H9 (cell line): ENCODE measurements at regions not wholly inside any gene's neighbourhood (a gene's known extent, or its start where the extent isn't known, plus 50 kb on each side); places are given as distances from the start of the nearest gene placed in this dataset.

ENCODE experiments used
- DNase-seq: peaks from one replicate; pipeline ENCODE4 v3.0.0-alpha.2; 2017
- H2AFZ ChIP-seq: one replicate; pipeline ENCODE4 v1.6.1; 2013; ENCODE audit warnings: mild to moderate bottlenecking, low read length, control low read depth, moderate library complexity
- H2AK5ac ChIP-seq: 2 replicates; pipeline ENCODE4 v1.6.1; 2013; ENCODE audit warnings: low read length, control low read depth, mixed read lengths; ENCODE audit not compliant: insufficient read length
- H2BK120ac ChIP-seq: one replicate; pipeline ENCODE4 v1.6.1; 2013; ENCODE audit warnings: low read depth, mild to moderate bottlenecking, low read length, control low read depth, inconsistent platforms; ENCODE audit not compliant: poor library complexity, severe bottlenecking
- H2BK12ac ChIP-seq: 2 replicates; pipeline ENCODE4 v1.6.1; 2013; ENCODE audit warnings: low read length, control low read depth, mixed read lengths, low read depth; ENCODE audit not compliant: insufficient read length
- H2BK15ac ChIP-seq: 2 replicates; pipeline ENCODE4 v1.6.1; 2013; ENCODE audit warnings: low read depth, low read length, control low read depth
- H2BK20ac ChIP-seq: one replicate; pipeline ENCODE4 v1.6.1; 2013; ENCODE audit warnings: low read depth, mild to moderate bottlenecking, low read length, control low read depth, inconsistent platforms; ENCODE audit not compliant: poor library complexity, severe bottlenecking
- H2BK5ac ChIP-seq: 2 replicates; pipeline ENCODE4 v1.6.1; 2013; ENCODE audit warnings: low read length, control low read depth, mixed read lengths; ENCODE audit not compliant: insufficient read length
- H3K14ac ChIP-seq: 2 replicates; pipeline ENCODE4 v1.6.1; 2013; ENCODE audit warnings: low read length, control low read depth; ENCODE audit not compliant: insufficient read depth
- H3K18ac ChIP-seq: 2 replicates; pipeline ENCODE4 v1.6.1; 2013; ENCODE audit warnings: low read depth, mild to moderate bottlenecking, mixed read lengths, low read length, control low read depth; ENCODE audit not compliant: insufficient read length
- H3K23ac ChIP-seq: 2 replicates; pipeline ENCODE4 v1.6.1; 2013; ENCODE audit warnings: low read length, control low read depth, mixed read lengths, low read depth; ENCODE audit not compliant: insufficient read length
- H3K23me2 ChIP-seq: 2 replicates; pipeline ENCODE4 v1.6.1; 2013; ENCODE audit warnings: low read depth, mild to moderate bottlenecking, mixed read lengths, low read length, control low read depth; ENCODE audit not compliant: insufficient read length, poor library complexity, severe bottlenecking
- H3K27ac ChIP-seq: 2 replicates; pipeline ENCODE4 v1.5.1; 2013; ENCODE audit warnings: low read length, control low read depth, mixed read lengths, low read depth; ENCODE audit not compliant: insufficient read length
- H3K27me3 ChIP-seq: 2 replicates; pipeline ENCODE4 v1.6.1; 2013; ENCODE audit warnings: low read length, control low read depth, inconsistent platforms; ENCODE audit not compliant: insufficient read depth
- H3K4ac ChIP-seq: 2 replicates; pipeline ENCODE4 v1.6.1; 2013; ENCODE audit warnings: low read depth, mild to moderate bottlenecking, control low read depth, inconsistent platforms, low read length, moderate library complexity
- H3K4me1 ChIP-seq: 2 replicates; pipeline ENCODE4 v1.6.1; 2013; ENCODE audit warnings: low read length, control low read depth, inconsistent platforms; ENCODE audit not compliant: insufficient read depth
- H3K4me2 ChIP-seq: 2 replicates; pipeline ENCODE4 v1.6.1; 2013; ENCODE audit warnings: low read length, control low read depth, mixed read lengths; ENCODE audit not compliant: insufficient read length, insufficient read depth
- H3K56ac ChIP-seq: 2 replicates; pipeline ENCODE4 v1.6.1; 2013; ENCODE audit warnings: low read depth, mild to moderate bottlenecking, mixed read lengths, low read length, control low read depth; ENCODE audit not compliant: insufficient read length
- H3K79me1 ChIP-seq: 2 replicates; pipeline ENCODE4 v1.6.1; 2013; ENCODE audit warnings: low read depth, mild to moderate bottlenecking, moderate library complexity, low read length, control low read depth, inconsistent platforms; ENCODE audit not compliant: insufficient read depth, poor library complexity, severe bottlenecking
- H3K79me2 ChIP-seq: 2 replicates; pipeline ENCODE4 v1.6.1; 2013; ENCODE audit warnings: low read length, control low read depth, inconsistent platforms; ENCODE audit not compliant: insufficient read depth
- H3K9ac ChIP-seq: 2 replicates; pipeline ENCODE4 v1.6.1; 2013; ENCODE audit warnings: low read length, control low read depth, mixed read lengths; ENCODE audit not compliant: insufficient read length; ENCODE audit errors: extremely low read depth
- H3K9me3 ChIP-seq: one replicate; pipeline ENCODE4 v1.6.1; 2013; ENCODE audit warnings: low read depth, low read length, inconsistent platforms; ENCODE audit not compliant: control insufficient read depth
- H3T11ph ChIP-seq: one replicate; pipeline ENCODE4 v1.6.1; 2013; ENCODE audit warnings: mild to moderate bottlenecking, low read length, control low read depth, inconsistent platforms
- H4K20me1 ChIP-seq: one replicate; pipeline ENCODE4 v1.6.1; 2013; ENCODE audit not compliant: control insufficient read depth, insufficient read length, insufficient read depth
- H4K5ac ChIP-seq: 2 replicates; pipeline ENCODE4 v1.6.1; 2013; ENCODE audit warnings: low read depth, mild to moderate bottlenecking, mixed read lengths, low read length, control low read depth; ENCODE audit not compliant: insufficient read length
- H4K8ac ChIP-seq: replicated peaks from 2 replicates; pipeline ENCODE4 v1.6.1; 2013; ENCODE audit warnings: low read length, control low read depth, mixed read lengths, low read depth; ENCODE audit not compliant: insufficient read length
- H4K91ac ChIP-seq: 2 replicates; pipeline ENCODE4 v1.6.1; 2013; ENCODE audit warnings: low read depth, mild to moderate bottlenecking, moderate library complexity, mixed read lengths, low read length, control low read depth; ENCODE audit not compliant: insufficient read length
- H3K27ac Mint-ChIP-seq, 3 experiments: 2 replicates in 2 of 3; 3 replicates in 1 of 3; pipeline ENCODE4 v1.8.0; 2020 to 2021; ENCODE audit warnings: mixed read lengths in 3 of 3, mild to moderate bottlenecking in 1 of 3, moderate library complexity in 1 of 3
- H3K27me3 Mint-ChIP-seq: 2 replicates; pipeline ENCODE4 v1.8.0; 2021; ENCODE audit warnings: low read depth, mild to moderate bottlenecking, moderate library complexity, mixed read lengths
- H3K36me3 Mint-ChIP-seq, 3 experiments: 2 replicates in 2 of 3; 3 replicates in 1 of 3; pipeline ENCODE4 v1.8.0; 2020 to 2021; ENCODE audit warnings: low read depth in 3 of 3, mixed read lengths in 3 of 3; ENCODE audit not compliant: insufficient read depth in 1 of 3
- H3K4me1 Mint-ChIP-seq, 2 experiments: 2 replicates each; pipeline ENCODE4 v1.8.0; 2020; ENCODE audit warnings: mixed read lengths in 2 of 2
- H3K4me3 Mint-ChIP-seq, 2 experiments: 2 replicates in 1 of 2; 3 replicates in 1 of 2; pipeline ENCODE4 v1.8.0; 2020 to 2021; ENCODE audit warnings: mild to moderate bottlenecking in 2 of 2, mixed read lengths in 2 of 2, moderate library complexity in 1 of 2
- H3K9me3 Mint-ChIP-seq, 2 experiments: 2 replicates in 1 of 2; 3 replicates in 1 of 2; pipeline ENCODE4 v1.8.0; 2020; ENCODE audit warnings: mild to moderate bottlenecking in 2 of 2, mixed read lengths in 2 of 2, moderate library complexity in 1 of 2
- CTCF ChIP-seq: fragments of 200-600 bp; sonication (generic); conservative IDR thresholded peaks from 3 replicates; pipeline ENCODE4 v1.8.0; 2021; ENCODE audit warnings: antibody characterized with exemption, mild to moderate bottlenecking
- WGBS: extraction: QIAGEN DNeasy Blood & Tissue Kit; methylation state at CpG from one replicate; pipeline ENCODE4 v1.1.7; 2013; ENCODE audit warnings: missing lambda C conversion rate, low lambda C conversion rate, mixed read lengths; ENCODE audit not compliant: insufficient read length; ENCODE audit errors: extremely low coverage; 5-methylcytosine and 5-hydroxymethylcytosine counted together

DNA sequence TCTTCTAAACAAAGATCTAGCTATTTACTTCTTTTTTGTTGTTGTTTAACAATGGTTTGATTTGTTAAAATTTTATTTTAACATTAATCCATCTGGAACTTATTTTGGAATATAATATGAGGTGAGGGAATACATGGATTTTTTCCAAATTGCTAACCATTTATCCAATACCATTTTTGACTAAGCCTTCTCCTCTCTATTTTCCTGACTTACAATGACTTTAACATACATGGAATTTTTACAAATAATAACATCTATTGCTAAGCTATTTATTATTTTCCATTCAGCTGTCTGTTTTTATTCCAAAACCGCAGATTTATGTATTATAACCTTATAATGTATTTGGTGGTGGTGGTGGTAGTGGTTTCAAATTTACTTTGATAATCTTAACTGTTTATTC, 420.3 kb upstream of the ADGRL2 start:
- no peak overlapping the region for H4K91ac ChIP-seq
- H2BK12ac ChIP-seq = no peak overlapping the region
- no CpG with 5 or more reads among the region's 1 CpG for WGBS
- H4K8ac ChIP-seq = no peak overlapping the region
- no peaks in the 10 kb centered on the region for H3K9me3 Mint-ChIP-seq
- H3K9ac ChIP-seq = no peak overlapping the region
- H2BK5ac ChIP-seq = no peak overlapping the region
- no peak overlapping the region for H3K4ac ChIP-seq
- H3K27ac Mint-ChIP-seq = no peak overlapping the region
- H3T11ph ChIP-seq = no peak overlapping the region
- no peak overlapping the region for H2AK5ac ChIP-seq
- peaks cover 7% of the 10 kb centered on the region; the same call in 1 of the 2 replicates for H3K4me1 ChIP-seq
- no peak overlapping the region for H3K14ac ChIP-seq
- H3K27me3 Mint-ChIP-seq = no peaks in the 10 kb centered on the region
- H3K9me3 ChIP-seq = no peaks in the 10 kb centered on the region
- H3K27ac ChIP-seq = no peak overlapping the region
- no peak overlapping the region for H3K23ac ChIP-seq
- no peak overlapping the region for H2BK15ac ChIP-seq
- H2BK120ac ChIP-seq = no peak overlapping the region
- no peaks in the 10 kb centered on the region for H3K79me2 ChIP-seq
- no peak overlapping the region for H2BK20ac ChIP-seq
- no peaks in the 10 kb centered on the region for H4K20me1 ChIP-seq
- H3K27me3 ChIP-seq = no peaks in the 10 kb centered on the region; the same call in 1 of the 2 replicates
- H3K18ac ChIP-seq = no peak overlapping the region
- no peak overlapping the region for H4K5ac ChIP-seq
- H3K4me1 Mint-ChIP-seq = peaks cover 22 to 23% of the 10 kb centered on the region in 2 experiments
- no peaks in the 10 kb centered on the region for H3K23me2 ChIP-seq
- H3K36me3 Mint-ChIP-seq = no peaks in the 10 kb centered on the region
- no peak overlapping the region for H3K56ac ChIP-seq
- no peak overlapping the region for H3K4me3 Mint-ChIP-seq
- no peak overlapping the region for H3K4me2 ChIP-seq
- no peak for DNase-seq
- H2AFZ ChIP-seq = no peak overlapping the region
- no peak for TF ChIP-seq CTCF
- no peaks in the 10 kb centered on the region for H3K79me1 ChIP-seq
